HG03103 (cell line): ENCODE measurements at regions not wholly inside any gene's neighbourhood (a gene's known extent, or its start where the extent isn't known, plus 50 kb on each side); places are given as distances from the start of the nearest gene placed in this dataset.
"Not testable (repeated sequence)": the region's sequence is repeated elsewhere in the genome, so short reads cannot be mapped to it uniquely, and the experiment has no call there.

Experiments used
- ATAC-seq: cut with Tn5 transposase; IDR thresholded peaks from one replicate; pipeline ENCODE4 v1.9.1; 2021; ENCODE audit warnings: low read depth; ENCODE audit not compliant: unreplicated experiment

DNA sequence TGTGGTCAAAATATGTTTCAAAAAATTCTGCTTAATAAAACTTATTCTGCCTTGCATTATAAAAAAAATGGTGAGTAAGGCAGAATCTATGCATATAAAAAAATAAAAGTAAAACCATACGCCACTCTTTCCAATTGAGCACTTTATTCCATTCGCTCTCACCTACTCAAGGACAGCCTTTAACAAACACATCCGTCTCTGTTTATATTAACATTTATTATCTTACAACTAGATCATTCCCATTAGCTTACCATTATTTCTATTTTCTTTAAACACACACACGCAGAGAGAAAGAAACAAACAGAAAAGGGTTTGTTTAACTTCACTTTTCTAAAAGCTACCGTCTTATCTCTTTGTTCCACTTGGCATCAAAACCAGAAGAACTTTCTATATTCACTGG, 598.9 kb upstream of the CHRM3 start:
- ATAC-seq, result no peak

GRCh38 chr1:238783633-238784032, 602.7 kb upstream of the CHRM3 start:
- no peak for ATAC-seq

- no peak for ATAC-seq
Measured at GRCh38 chr1:238779716-238780115, 606.7 kb upstream of the CHRM3 start.

DNA sequence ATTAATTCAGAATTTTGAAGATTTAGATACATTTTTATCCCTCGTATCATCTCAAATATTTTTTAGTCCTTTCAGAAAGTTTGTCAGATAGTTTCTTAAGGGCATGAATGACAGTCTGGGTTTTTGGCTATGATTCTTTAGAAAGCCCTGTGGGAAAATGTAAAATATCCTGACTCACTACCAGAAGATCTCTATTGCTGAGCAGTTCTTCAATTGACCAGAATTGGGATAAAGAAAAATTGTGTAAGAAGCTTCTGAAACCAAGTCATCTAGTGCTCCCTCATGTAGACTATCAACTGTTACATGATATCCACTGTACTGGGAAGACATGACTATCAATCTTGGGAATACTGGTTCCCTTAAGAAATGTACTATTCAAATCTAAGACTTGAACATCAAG, 608.3 kb upstream of the CHRM3 start:
- no peak for ATAC-seq

- no peak for ATAC-seq
Measured at GRCh38 chr1:238777551-238777950, 608.8 kb upstream of the CHRM3 start.

DNA sequence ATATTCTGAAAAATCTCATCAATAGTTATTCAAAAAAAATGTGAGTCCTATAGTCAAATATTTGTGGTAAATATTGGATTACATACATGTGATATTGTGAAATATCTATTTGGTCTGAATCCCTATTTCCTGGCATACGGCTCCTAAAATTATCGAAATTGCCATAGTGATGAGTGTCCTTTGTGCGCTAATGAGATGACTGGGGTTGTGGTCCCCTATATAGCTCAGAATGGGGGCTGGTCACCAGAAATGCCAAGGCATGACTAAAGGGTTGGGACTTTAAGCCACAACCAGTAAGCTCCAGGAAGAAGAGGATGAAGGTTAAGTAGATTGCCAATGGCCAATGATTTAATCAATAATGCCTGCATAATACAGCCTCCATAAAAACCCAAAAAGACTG, 610.2 kb upstream of the CHRM3 start:
- ATAC-seq, result no peak

GRCh38 chr1:238772322-238772721, 614.0 kb upstream of the CHRM3 start:
- ATAC-seq, result no peak

DNA sequence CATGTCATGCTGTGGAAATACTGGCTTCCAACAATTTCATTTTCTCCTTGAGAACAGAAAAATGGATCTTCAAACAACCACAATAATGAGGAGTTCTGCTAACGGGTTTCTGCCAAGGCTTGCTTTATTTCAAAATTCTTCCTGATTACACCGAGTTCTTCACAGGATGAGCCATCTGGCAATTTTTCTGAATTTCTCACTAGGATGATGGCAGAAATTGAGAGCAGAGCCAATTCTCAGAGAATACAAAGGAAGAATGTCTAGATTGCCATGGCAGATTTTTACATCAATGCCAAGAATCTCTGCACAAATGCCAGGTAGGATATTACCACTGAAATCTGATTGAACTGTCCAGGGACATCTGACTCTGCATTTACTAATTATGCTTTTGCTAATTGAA, 619.0 kb upstream of the CHRM3 start:
- ATAC-seq, result no peak

DNA sequence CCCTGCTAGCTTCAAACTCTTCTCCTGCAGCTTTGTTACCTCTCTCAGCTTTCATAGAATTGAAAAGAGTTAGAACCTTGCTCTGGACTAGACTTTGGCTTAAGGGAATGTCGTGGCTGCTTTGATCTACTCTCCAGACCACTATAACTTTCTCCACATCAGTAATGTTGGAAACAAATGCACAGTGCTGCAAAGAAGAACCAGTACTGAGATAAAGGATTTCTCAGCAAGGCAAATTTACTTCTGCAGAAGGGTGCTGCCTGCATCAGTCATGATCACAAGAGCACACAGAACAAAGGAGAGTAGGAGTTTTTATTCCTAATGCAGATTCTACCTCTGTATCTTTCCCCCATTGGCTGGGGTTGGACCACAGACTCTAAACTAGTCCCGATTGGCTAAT, 621.6 kb upstream of the CHRM3 start:
- no peak for ATAC-seq

DNA sequence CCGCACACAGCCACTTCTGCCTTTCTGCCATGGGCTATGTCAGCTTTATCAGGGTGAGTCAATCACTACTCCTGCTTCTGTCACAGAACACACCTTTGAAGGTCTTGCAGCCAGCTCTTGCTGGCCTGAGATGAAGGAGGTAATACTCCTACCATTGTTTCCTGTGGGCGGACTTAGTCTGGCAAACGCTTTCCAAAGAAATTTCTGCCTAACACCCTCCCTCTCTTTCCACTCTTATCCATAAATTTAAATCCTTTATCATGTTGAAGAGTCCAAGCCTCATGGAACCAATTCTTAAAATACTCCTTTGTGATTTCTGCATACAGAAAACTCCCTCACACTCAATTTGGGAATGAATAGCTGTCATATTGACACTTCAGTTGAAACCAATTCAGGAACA, 633.1 kb upstream of the CHRM3 start:
- no peak for ATAC-seq

GRCh38 chr1:238752327-238752726, 634.0 kb upstream of the CHRM3 start:
- ATAC-seq, result no peak

- ATAC-seq, result no peak
Measured at GRCh38 chr1:238745069-238745468, 641.3 kb upstream of the CHRM3 start.

- no peak for ATAC-seq
Measured at GRCh38 chr1:238738892-238739291, 647.5 kb upstream of the CHRM3 start.

DNA sequence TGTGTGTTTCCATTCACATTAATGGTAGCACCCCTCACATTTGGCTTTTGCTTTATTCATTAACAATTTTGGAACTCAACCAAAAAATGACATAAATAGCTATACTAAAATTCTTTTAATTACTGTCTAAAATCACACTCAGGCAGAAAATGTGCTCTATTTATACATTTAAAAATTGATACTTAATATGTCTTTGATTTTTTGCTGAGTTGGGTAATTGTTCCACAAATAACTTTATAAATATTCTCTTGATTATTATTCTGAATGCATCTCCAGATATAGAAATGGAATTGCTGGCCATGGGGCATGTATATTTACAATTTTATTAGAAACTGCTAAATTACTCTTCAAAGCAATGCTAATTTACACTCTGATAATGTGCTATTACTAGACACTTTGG, 658.7 kb upstream of the CHRM3 start:
- ATAC-seq, result no peak

DNA sequence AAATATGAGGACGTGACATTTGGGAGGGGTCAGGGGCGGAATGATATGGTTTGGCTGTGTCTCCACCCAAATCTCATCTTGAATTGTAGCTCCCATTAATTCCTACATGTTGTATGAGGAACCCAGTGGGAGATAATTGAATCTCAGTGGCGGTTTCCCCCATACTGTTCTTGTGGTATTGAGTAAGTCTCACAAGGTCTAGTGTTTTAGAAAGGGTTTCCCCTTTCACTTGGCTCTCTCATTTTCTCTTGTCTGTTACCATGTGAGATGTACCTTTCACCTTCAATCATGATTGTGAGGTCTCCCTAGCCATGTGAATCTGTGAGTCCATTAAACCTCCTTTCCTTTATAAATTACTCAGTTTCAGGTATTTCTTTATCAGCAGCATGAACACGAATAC, 663.6 kb upstream of the CHRM3 start:
- ATAC-seq, result no peak

DNA sequence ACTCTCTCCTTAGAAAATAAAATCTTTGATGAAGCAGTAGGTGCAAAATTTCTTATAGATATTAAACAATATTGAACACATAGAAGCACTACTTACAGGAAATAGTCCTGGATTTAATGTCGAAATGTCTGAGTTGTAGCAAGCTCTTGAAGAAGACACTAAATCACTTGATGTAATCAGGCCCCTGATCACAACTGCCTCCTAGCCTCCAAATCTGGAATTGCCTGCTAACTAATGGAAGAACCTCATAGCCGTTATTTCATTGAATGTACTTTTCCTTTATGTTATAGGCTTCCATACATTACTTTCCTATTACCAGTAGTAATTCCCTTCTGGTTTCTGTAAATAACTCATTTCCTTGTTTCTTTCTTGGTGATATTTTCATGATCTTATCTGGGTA, 675.7 kb upstream of the CHRM3 start:
- ATAC-seq, result no peak

DNA sequence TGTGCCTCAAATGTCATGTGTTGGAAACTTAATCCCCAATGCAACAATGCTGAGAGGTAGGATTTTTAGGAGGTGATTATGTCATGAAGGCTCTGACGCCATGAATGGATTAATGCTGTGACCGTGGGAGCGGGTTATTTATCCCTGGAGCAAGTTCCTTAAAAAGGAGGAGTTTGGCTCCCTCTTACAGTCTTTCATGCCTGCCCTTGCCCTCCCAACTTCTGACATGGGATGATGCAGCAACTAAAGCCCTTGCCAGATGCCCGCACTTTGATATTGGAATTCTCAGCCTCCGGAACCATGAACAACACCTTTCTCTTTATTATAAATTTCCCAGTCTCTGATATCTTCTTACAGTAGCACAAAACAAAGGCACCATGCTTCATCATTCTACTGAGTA, 685.3 kb upstream of the CHRM3 start:
- ATAC-seq, result no peak

DNA sequence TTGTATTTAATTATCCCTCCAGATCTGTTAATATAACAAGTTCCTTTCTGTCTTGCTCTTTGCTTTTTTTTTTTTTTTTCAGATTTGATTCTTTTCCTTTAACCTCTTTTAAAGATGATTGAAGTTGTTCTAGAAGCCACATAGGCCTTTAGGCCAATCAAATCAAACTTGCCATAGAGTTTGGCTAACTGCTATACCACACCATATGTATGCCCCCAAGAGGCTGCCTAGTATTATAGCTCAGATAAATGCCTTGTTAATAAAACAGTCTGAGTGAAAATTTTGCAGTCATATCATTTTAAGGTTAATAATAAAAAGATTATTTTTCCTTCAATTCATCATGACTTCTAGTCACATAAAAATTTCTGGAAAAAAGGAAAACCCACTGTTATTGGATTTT, 696.0 kb upstream of the CHRM3 start:
- ATAC-seq, result no peak

- not testable (repeated sequence) for ATAC-seq
Measured at GRCh38 chr1:238684576-238684975, 701.8 kb upstream of the CHRM3 start.

- no peak for ATAC-seq
Measured at GRCh38 chr1:238681451-238681850, 704.9 kb upstream of the CHRM3 start.

GRCh38 chr1:238681021-238681420, 705.3 kb upstream of the CHRM3 start:
- ATAC-seq, result no peak

DNA sequence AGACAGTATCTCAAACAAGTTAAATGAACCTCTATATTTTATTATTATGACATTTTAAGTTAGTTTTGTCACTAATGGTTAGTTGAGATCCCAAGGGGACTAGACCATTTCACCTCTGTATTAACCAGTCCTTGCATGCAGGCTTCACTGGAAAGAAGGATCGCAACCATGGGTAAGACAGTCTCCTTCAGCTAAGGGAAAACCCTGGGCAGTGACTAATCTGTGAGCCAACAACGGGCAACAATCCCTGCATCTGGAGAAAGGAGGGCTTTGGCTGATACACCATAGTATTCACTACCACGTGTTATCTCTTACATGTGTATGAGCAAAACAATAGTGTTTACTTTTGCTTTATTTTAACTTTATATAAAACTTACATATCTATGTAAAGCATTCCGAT, 708.8 kb upstream of the CHRM3 start:
- ATAC-seq, result no peak

DNA sequence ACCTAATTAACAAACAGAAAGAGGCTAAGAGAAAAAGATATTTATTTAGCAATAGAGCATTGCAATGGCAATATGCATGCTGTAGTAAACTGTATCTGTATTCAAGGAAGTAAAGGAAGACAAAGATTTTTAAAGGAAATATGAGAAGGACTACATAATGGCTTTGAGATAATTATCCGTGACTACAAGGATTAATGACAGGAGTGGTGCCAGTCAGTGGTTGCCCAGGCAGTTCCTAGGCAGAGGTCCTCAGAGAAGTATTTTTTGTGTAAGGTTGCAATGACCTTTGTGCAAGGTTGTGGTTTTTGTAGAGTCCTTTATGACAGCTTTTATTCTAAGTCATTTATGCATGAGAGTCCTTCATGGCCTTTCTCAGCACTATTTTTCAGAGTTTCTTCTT, 711.1 kb upstream of the CHRM3 start:
- no peak for ATAC-seq

- no peak for ATAC-seq
Measured at GRCh38 chr1:238674316-238674715, 712.1 kb upstream of the CHRM3 start.
